Right renal pelvis (tissue), 4 donors: ENCODE measurements at regions not wholly inside any gene's neighbourhood (a gene's known extent, or its start where the extent isn't known, plus 50 kb on each side); places are given as distances from the start of the nearest gene placed in this dataset.
"Not testable (repeated sequence)": the region's sequence is repeated elsewhere in the genome, so short reads cannot be mapped to it uniquely, and the experiment has no call there.

Experiments
- DNase-seq, 4 donors: peaks; one replicate each; pipeline ENCODE4 v3.0.0-alpha.2; 2013; ENCODE audit warnings: low read depth in 4 of 4, low spot score in 3 of 4, missing footprints in 1 of 4

- DNase-seq, result not testable (repeated sequence)
Measured at GRCh38 chr2:215889240-215889969, 123.9 kb downstream of the MREG start.

GRCh38 chr2:215888680-215889079 is 124.7 kb downstream of the MREG start:
- DNase-seq, result no peak

GRCh38 chr2:215887303-215887702 is 126.0 kb downstream of the MREG start:
- no peak for DNase-seq

- DNase-seq, result no peak
Measured at GRCh38 chr2:215886022-215886421, 127.3 kb downstream of the MREG start.

GRCh38 chr2:215885536-215885935 is 127.8 kb downstream of the MREG start:
- no peak for DNase-seq

- DNase-seq, result no peak
Measured at GRCh38 chr2:215884451-215885087, 128.8 kb downstream of the MREG start.

- no peak for DNase-seq
Measured at GRCh38 chr2:215883799-215884198, 129.6 kb downstream of the MREG start.

- DNase-seq, result no peak
Measured at GRCh38 chr2:215882689-215883088, 130.7 kb downstream of the MREG start.

- DNase-seq, result no peak
Measured at GRCh38 chr2:215881582-215881981, 131.8 kb downstream of the MREG start.

GRCh38 chr2:215880970-215881369 is 132.4 kb downstream of the MREG start:
- DNase-seq, result no peak

GRCh38 chr2:215879977-215880940 is 133.1 kb downstream of the MREG start:
- DNase-seq, result no peak

GRCh38 chr2:215879331-215879730 is 134.0 kb downstream of the MREG start:
- DNase-seq, result no peak

GRCh38 chr2:215878476-215879063 is 134.8 kb downstream of the MREG start:
- no peak for DNase-seq

- no peak for DNase-seq
Measured at GRCh38 chr2:215876937-215877238, 136.5 kb downstream of the MREG start.

GRCh38 chr2:215876139-215876936 is 137.0 kb downstream of the MREG start:
- DNase-seq, result no peak

- no peak for DNase-seq
Measured at GRCh38 chr2:215874418-215874817, 138.9 kb downstream of the MREG start.

- no peak for DNase-seq
Measured at GRCh38 chr2:215870986-215871385, 142.4 kb downstream of the MREG start.

GRCh38 chr2:215870088-215870490 is 143.3 kb downstream of the MREG start:
- DNase-seq, result no peak

- no peak for DNase-seq
Measured at GRCh38 chr2:215868846-215869543, 144.4 kb downstream of the MREG start.

GRCh38 chr2:215866606-215867005 is 146.7 kb downstream of the MREG start:
- DNase-seq, result no peak
